Right atrium auricular region (tissue), 2 donors: ENCODE measurements at regions not wholly inside any gene's neighbourhood (a gene's known extent, or its start where the extent isn't known, plus 50 kb on each side); places are given as distances from the start of the nearest gene placed in this dataset.

Experiments
- DNase-seq: peaks from one replicate; pipeline ENCODE4 v3.0.0-alpha.2; 2019; ENCODE audit warnings: low spot score
- H3K27ac ChIP-seq, 2 donors: fragments of 200-600 bp; sonication (generic); 1 replicate in 1 of 2; 2 replicates in 1 of 2; pipeline ENCODE4 v1.5.1; 2016 to 2019
- H3K27me3 ChIP-seq, 2 donors: fragments of 200-600 bp; sonication (generic); one replicate each; pipeline versions ENCODE4 v1.5.1 to v1.6.0; 2017 to 2019
- H3K36me3 ChIP-seq: fragments of 200-600 bp; sonication (generic); one replicate; pipeline ENCODE4 v1.5.1; 2016
- H3K4me1 ChIP-seq, 2 donors: fragments of 200-600 bp; sonication (generic); one replicate each; pipeline versions ENCODE4 v1.5.1 to v1.6.0; 2017 to 2019
- H3K4me3 ChIP-seq, 2 donors: fragments of 200-600 bp; sonication (generic); 1 replicate in 1 of 2; 2 replicates in 1 of 2; pipeline ENCODE4 v1.5.1; 2017 to 2019; ENCODE audit warnings: mild to moderate bottlenecking in 1 of 2, moderate library complexity in 1 of 2
- H3K9me3 ChIP-seq, 2 donors: fragments of 200-600 bp; sonication (generic); one replicate each; pipeline ENCODE4 v1.5.1; 2019
- TF ChIP-seq, protein P1 (sequence below), 2 donors: fragments of 200-600 bp; sonication (generic); IDR thresholded peaks; one replicate each; pipeline ENCODE4 v1.5.1; 2019; ENCODE audit warnings: antibody characterized with exemption in 2 of 2

DNA sequence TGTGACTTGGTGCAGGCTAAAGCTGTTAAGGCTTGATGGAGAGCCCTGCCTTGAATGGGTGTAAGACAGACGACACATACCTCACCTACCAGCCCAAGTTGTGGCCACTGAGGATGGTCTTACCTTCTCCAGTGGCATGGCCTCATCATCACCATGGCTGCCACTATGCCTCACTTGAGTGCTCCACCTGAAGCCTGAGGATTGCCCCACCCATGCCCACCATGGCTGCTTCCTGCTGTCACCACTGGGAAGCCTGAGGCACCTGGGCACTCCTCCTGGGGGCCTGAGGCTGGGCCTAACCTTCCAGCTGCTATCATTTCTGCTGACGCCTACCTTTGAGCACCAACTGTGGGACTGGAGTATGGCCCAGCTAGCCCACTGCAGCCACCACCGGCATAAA lies 1605.7 kb upstream of the FLRT2 start:
- H3K36me3 ChIP-seq = no peaks in the 10 kb centered on the region
- no peak for DNase-seq
- H3K4me1 ChIP-seq = no peaks in the 10 kb centered on the region
- H3K9me3 ChIP-seq = no peaks in the 10 kb centered on the region
- H3K27me3 ChIP-seq = no peaks in the 10 kb centered on the region
- H3K27ac ChIP-seq = no peak overlapping the region
- TF ChIP-seq, protein P1, sequence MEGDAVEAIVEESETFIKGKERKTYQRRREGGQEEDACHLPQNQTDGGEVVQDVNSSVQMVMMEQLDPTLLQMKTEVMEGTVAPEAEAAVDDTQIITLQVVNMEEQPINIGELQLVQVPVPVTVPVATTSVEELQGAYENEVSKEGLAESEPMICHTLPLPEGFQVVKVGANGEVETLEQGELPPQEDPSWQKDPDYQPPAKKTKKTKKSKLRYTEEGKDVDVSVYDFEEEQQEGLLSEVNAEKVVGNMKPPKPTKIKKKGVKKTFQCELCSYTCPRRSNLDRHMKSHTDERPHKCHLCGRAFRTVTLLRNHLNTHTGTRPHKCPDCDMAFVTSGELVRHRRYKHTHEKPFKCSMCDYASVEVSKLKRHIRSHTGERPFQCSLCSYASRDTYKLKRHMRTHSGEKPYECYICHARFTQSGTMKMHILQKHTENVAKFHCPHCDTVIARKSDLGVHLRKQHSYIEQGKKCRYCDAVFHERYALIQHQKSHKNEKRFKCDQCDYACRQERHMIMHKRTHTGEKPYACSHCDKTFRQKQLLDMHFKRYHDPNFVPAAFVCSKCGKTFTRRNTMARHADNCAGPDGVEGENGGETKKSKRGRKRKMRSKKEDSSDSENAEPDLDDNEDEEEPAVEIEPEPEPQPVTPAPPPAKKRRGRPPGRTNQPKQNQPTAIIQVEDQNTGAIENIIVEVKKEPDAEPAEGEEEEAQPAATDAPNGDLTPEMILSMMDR (IDR thresholded peaks at IDR 0.05) = no peak
- H3K4me3 ChIP-seq = no peak overlapping the region

DNA sequence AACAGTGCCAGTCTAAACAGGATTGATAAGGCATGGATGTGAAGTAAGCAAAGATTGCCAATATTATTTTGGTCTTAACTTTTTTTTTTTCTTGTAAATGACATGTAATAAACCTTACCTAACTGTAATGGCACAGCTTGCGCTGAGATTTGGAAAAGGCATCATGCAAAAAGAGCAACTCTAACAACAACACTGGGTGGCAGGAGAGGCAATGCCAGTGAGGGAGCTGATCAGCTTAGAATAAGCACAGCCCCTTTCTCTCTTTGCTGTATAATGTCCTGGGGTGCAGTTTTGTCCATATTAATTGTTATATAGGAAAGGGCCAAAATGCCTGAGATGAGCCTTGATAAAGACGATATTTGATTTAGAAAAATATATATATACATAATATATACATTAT lies 1589.7 kb upstream of the FLRT2 start:
- no peaks in the 10 kb centered on the region for H3K4me1 ChIP-seq
- H3K27me3 ChIP-seq = no peaks in the 10 kb centered on the region
- H3K36me3 ChIP-seq = no peaks in the 10 kb centered on the region
- no peak overlapping the region for H3K27ac ChIP-seq
- TF ChIP-seq, protein P1 (IDR thresholded peaks at IDR 0.05) = no peak
- H3K4me3 ChIP-seq = no peak overlapping the region
- H3K9me3 ChIP-seq = no peaks in the 10 kb centered on the region
- no peak for DNase-seq

DNA sequence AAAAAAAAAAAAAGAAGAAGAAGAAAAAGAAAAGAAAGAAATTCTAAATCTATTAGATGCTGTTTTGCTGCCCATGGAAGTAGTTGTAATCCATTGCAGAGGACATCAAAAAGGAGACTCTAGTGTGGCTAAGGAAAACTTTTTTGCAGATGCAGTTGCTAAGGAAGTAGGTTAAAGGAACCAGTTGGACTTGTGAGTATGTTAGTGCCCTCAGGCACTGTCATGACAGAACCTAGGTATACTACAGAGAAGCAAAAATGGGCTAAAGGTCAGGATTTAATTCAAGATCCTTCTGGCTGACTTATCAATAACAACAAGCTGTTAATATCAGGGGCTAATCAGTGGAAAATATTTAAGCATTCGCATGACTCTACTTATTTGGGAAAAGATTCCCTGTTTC lies 1571.6 kb upstream of the FLRT2 start:
- DNase-seq = no peak
- Histone ChIP-seq H3K27ac (no peak overlapping the region), H3K4me3 (no peak overlapping the region), H3K36me3 (no peaks in the 10 kb centered on the region), H3K4me1 (no peaks in the 10 kb centered on the region), H3K27me3 (no peaks in the 10 kb centered on the region), H3K9me3 (no peaks in the 10 kb centered on the region)
- TF ChIP-seq, protein P1 (IDR thresholded peaks at IDR 0.05) = no peak

DNA sequence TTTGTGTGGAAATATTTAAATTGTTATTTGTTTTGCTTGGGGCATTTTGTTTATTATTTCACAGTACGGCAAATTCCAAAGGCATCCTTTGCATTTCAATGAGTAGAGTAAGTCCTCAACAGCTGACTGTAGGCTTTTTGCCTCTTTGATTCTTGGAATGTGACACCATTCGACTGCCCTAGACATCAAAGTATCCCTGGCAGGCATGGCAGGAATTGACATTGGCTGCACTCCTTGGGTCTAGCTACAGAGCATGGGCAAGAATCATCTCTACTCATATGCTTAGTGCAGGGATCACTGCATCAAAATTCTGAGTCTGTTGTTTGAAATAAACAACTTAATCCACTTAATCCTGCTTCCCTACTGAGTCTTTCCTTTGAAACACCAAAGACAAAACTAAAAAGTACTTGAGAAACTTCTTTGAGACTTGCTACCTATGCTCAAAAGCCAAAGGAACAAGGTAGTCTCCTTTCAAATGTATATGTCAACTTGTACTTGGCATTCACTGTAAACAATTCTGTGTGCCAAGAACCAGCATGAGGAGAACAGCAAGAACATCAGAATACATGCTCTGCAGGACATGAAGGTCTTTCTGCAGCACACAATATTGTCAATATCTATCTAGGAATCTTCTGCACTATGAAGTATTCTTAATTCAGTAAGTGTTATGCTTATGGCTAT lies 1569.0 kb upstream of the FLRT2 start:
- TF ChIP-seq, protein P1 (IDR thresholded peaks at IDR 0.05) = no peak
- no peak overlapping the region for H3K4me3 ChIP-seq
- no peaks in the 10 kb centered on the region for H3K36me3 ChIP-seq
- H3K27me3 ChIP-seq = no peaks in the 10 kb centered on the region
- H3K9me3 ChIP-seq = no peaks in the 10 kb centered on the region
- H3K27ac ChIP-seq = no peak overlapping the region
- H3K4me1 ChIP-seq = no peaks in the 10 kb centered on the region
- DNase-seq = no peak

DNA sequence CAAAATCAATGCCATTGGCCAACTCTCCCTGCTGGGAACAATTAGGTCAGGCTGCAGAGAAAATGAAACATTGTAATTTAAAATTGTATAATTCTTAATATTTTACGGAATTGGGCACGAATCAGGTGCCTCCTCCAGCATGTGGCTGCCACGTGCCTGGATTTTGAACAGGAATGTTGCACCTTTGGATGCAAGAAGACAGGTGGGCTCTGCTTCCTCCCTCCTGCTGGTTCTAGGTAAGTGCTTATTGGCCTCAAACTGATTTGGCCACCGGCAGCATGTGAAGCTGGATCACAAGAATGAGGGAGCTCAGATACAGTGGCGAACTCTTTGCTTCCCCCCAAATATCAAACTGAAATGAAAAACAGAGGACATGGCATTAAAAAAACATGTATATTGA lies 1559.9 kb upstream of the FLRT2 start:
- Histone ChIP-seq H3K4me3 (no peak overlapping the region), H3K27me3 (no peaks in the 10 kb centered on the region), H3K27ac (no peak overlapping the region), H3K36me3 (no peaks in the 10 kb centered on the region), H3K4me1 (no peaks in the 10 kb centered on the region), H3K9me3 (no peaks in the 10 kb centered on the region)
- no peak for DNase-seq
- TF ChIP-seq, protein P1 (IDR thresholded peaks at IDR 0.05) = no peak

DNA sequence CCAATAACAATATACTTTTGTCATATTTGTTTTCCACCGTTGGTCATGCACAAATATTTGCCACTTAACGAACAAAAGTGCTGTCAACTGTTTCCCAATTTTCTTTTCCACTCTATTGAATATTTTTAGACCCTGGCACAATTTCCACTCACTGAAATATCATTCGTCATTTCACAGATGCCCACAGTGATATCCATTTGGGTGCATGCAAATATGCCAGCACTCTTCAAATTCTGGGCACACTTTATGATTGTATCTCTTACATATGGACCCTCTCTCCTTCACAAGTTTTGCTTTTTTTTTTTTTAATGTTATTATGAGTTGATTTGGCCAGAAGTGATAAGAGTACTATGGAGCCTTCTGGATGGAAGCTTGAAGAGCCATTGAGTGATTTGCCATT lies 1557.3 kb upstream of the FLRT2 start:
- Histone ChIP-seq H3K4me3 (no peak overlapping the region), H3K4me1 (peaks cover 0 to 14% of the 10 kb centered on the region in 2 donors), H3K36me3 (no peaks in the 10 kb centered on the region), H3K9me3 (no peaks in the 10 kb centered on the region), H3K27ac (no peak overlapping the region), H3K27me3 (no peaks in the 10 kb centered on the region)
- TF ChIP-seq, protein P1 (IDR thresholded peaks at IDR 0.05) = no peak
- no peak for DNase-seq
